ENCODE measurements at regions not wholly inside any gene's neighbourhood (a gene's known extent, or its start where the extent isn't known, plus 50 kb on each side); places are given as distances from the start of the nearest gene placed in this dataset.
"Not testable (repeated sequence)": the region's sequence is repeated elsewhere in the genome, so short reads cannot be mapped to it uniquely, and the experiment has no call there.

- DNase-seq (ENCODE audit: extremely low read depth, low read depth, low spot score), result no peak
Observed at GRCh38 chrX:128653524-128654060, 601.4 kb upstream of the ACTRT1 start.

DNA sequence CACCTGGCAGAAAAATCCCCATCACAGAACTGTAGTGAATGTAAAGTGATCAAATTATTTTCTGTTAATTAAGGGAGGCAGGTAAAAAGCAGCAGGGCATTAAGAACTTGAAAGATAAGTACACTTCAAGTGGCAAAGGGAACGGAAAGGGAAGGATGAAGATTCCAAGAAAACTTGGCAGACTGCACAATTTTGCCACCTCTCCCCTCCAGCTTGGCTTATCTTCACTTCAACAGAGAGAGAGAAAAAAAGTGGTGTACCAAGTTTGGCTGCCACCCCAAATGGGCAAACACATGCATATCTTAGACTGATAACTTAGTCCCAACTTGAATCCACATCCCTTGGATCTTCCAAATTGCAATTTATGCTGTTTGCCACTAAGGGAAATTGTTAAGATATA is 598.1 kb upstream of the ACTRT1 start:
- DNase-seq (ENCODE audit: extremely low read depth, low read depth, low spot score), result no peak

DNA sequence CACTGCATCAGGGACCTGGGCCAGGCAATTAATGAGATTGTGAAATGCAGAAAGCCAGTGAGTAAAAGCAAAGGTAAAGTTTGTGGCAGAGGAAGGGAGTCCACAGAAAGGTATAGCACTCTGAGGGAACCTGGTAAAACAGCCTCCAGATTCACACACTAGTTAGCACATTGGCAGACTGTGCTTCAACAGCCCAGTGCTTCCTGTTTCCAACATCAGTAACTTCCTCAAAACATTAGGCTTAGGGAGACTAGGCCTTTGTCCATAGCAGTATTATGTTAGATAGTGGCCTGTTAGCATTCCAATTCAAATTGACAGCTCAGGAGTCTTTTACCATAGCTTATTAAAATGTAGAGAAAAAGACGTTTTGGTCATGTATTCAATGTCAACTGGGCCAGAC is 582.6 kb upstream of the ACTRT1 start:
- DNase-seq (ENCODE audit: extremely low read depth, low read depth, low spot score), result no peak

- no peak for DNase-seq (ENCODE audit: extremely low read depth, low read depth, low spot score)
Observed at GRCh38 chrX:128623361-128623760, 571.2 kb upstream of the ACTRT1 start.

- DNase-seq (ENCODE audit: extremely low read depth, low read depth, low spot score), result no peak
Observed at GRCh38 chrX:128622296-128622695, 570.1 kb upstream of the ACTRT1 start.

DNA sequence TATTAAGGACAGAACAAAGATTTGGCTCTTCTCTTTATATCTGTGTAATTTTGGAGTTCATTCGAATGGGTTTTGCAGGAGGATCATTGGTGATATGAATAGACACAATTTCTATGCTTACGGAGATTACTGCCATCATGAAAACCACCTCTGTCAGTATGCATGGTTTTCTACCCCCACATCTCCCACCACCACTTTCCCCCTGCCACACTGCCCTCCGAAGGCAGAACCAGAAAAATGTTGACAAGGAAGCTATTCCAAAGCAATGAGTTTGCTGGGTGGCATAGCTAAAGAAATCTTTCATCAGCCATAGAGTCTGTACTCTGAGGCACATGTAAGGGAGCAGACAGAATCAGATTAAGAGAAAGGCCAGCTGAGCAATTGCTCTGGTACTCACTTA is 567.3 kb upstream of the ACTRT1 start:
- no peak for DNase-seq (ENCODE audit: extremely low read depth, low read depth, low spot score)

DNA sequence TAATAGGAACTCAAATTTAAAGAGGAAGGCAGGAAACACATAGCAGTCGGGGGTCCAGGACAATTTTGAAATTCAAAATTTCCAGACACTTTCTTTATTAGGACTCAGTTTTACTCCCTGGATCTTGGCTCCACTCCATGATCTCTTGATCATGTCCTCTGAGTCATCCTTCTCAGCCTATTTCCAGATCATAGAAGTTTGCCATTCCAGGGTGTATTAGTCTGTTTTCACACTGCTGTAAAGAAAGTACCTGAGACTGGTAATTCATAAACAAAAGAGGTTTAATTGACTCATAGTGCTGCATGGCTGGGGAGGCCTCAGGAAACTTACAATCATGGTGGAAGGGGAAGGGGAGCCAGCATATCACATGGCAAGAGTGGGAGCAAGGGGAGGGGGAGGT is 564.7 kb upstream of the ACTRT1 start:
- DNase-seq (ENCODE audit: extremely low read depth, low read depth, low spot score), result no peak

DNA sequence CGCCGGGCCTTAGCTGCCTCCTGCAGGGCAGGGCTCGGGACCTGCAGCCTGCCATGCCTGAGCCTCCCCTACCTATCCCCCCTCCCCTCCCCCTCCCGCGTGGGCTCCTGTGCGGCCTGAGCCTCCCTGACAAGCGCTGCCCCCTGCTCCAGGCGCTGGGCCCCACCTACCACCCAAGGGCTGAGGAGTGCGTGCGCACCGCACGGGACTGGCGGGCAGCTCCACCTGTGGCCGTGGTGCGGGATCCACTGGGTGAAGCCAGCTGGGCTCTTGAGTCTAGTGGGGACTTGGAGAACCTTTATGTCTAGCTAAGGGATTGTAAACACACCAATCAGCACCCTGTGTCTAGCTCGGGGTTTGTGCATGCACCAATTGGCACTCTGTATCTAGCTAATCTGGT is 554.6 kb upstream of the ACTRT1 start:
- not testable (repeated sequence) for DNase-seq (ENCODE audit: extremely low read depth, low read depth, low spot score)

DNA sequence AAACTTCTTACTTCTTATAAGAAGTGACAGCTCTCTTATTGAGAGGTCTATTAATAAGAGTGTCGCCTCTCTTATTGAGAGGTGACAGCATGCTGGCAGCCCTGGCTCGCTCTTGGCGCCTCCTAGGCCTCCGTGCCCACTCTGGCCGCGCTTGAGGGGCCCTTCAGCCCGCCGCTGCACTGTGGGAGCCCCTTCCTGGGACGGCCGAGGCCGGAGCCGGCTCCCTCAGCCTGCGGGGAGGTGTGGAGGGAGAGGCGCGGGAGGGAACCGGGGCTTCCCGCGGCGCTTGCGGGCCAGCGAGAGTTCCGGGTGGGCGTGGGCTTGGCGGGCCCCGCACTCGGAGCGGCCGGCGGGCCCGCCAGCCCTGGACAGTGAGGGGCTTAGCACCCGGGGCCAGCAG is 554.2 kb upstream of the ACTRT1 start:
- not testable (repeated sequence) for DNase-seq (ENCODE audit: extremely low read depth, low read depth, low spot score)

DNA sequence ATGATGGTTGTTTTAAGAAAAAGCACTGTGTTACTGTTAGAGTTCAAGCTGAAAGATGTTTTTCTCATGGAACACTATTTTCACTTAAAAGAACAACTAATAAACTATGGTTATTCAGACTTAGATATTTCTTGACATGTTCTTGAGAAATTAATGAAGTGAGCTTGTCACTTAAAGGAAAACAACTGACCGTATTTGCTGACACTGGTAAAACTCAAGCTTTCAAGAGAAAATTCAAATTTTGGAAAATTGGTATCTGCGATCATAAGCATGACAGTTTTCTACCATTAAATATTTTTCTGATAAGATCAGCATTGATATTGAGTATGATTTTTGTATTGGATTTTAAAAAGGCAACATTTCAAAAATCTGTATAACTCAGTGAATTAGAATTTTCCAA is 549.5 kb upstream of the ACTRT1 start:
- no peak for DNase-seq (ENCODE audit: extremely low read depth, low read depth, low spot score)

DNA sequence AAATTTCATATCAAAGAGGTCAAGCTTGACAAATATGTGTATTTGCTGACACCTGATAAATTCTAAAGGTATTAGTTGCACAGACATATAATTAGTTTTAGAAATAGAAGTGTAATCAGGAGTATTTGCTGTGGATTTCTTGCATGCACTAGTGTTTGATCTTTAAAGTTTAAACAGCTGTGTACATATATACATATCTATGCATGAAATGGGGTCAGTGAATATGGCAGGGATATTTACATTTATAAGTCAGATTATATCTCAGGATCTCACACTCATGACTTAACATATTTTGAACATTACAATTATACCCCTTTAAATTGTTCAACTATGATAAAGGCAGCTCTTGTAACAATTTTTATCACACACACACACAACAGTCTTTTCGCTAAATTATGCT is 547.4 kb upstream of the ACTRT1 start:
- DNase-seq (ENCODE audit: extremely low read depth, low read depth, low spot score), result no peak

DNA sequence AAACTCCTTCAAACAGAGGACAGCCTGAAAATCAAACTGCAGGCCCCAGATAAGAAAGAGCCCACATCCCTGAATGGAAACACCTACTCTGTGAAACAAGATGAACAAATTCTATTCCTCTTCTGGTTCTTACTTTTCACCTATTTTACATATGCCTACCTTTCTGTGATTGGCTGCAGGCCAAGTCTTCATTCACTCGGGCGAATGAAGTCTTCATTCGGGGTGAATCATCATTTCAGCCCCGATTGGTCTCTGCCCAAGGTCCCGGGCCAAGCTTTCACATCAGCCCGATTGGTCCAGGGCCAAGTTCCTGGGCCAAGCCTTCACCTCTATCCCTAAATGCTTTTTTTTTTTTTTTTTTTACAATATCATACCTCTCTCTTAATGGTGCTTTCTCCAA is 529.8 kb upstream of the ACTRT1 start:
- no peak for DNase-seq (ENCODE audit: extremely low read depth, low read depth, low spot score)

DNA sequence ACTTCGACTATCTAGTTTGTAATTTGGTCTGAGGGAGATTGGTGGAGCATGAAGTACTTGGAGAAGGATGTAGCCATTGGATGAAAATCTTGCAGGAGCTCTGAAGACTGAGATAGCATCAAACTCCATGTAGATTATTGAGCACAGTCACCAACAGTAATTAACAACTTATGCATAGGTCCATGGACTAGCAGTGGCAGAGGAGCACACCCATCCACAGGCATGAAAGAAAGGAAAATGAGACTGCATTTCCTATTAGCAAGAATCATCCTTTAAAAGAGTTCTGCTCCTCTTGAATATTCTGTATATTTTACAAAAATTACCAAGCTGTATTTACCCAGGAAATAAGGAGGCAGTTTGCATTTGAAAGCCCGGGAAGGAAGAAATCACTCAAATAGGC is 529.4 kb upstream of the ACTRT1 start:
- DNase-seq (ENCODE audit: extremely low read depth, low read depth, low spot score), result no peak

GRCh38 chrX:128543114-128543513 is 490.9 kb upstream of the ACTRT1 start:
- DNase-seq (ENCODE audit: extremely low read depth, low read depth, low spot score), result no peak

- no peak for DNase-seq (ENCODE audit: extremely low read depth, low read depth, low spot score)
Observed at GRCh38 chrX:128518508-128518907, 466.3 kb upstream of the ACTRT1 start.

DNA sequence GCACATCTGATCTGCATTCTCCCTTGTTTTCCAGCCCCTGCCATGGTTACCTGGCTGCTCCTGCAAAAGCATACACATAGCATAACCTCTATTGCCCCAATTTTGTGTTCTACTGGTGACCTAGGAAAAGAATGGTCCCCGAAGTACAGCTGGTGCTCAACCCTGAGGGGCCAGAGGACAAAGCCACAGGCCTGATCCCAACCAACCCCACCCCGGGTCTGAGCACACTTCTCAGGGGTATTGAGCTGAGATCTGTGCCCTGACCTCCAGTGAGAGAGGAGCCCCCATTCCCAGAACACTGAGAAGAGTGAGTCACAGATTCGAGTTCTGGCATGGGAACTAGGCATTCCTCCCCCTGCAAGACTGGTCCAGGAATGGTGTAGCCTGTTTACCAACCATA is 465.5 kb upstream of the ACTRT1 start:
- DNase-seq (ENCODE audit: extremely low read depth, low read depth, low spot score), result no peak

DNA sequence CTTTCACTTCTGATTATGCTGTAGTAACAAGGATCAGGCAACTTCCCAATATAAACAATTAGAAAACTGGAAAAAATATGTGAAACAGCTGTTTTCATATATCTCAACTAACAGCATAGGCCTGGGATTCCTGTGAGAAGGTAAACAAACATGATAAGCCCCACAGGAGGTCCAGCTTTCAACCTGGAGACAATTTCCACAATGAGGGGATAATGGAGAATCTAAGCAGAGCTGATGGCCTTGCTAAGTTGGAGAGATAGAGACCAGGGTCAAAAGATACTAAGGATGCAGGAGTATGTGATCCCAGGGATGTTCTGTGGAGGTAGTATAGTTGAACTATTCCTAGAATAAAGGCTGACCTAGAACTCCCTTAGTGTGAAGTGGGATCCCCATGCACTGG is 452.3 kb upstream of the ACTRT1 start:
- DNase-seq (ENCODE audit: extremely low read depth, low read depth, low spot score), result no peak

GRCh38 chrX:128464116-128464515 is 411.9 kb upstream of the ACTRT1 start:
- DNase-seq (ENCODE audit: extremely low read depth, low read depth, low spot score), result no peak

DNA sequence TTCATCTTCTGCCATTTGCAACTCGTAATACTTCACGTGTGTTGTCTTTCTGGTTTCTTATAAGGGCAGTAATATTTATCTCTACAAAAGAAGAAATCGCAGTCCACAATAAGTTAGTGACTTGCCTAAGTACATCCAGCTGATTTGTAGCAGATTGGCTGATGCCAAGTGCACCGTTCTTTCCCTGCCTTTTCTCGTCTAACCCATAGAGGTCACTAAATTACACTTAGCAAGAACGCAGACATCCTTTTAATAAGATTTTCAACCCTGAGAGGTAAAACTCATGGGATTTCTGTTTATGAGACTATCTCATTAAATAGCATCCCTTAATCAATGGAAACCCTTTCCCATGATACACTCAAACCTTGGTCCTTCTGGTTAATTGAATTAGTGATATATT is 408.6 kb upstream of the ACTRT1 start:
- DNase-seq (ENCODE audit: extremely low read depth, low read depth, low spot score), result no peak

DNA sequence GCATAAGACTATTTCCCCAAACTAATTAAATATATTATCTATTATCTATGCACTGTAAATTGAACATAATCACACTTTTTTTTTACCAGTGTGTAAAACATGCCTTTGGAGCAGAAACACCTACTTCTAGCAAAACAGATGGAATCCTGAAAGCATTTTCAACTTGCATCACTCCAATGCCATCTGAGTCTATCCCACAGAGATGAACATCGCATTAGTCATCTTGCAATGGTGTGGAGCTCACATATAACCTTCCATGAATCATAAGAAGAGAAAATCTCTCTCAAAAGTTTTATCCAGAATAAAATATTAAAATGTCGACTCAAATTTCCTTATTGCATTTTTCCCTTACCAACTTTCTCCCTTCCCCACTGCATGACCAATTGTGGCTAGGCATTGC is 406.7 kb upstream of the ACTRT1 start:
- DNase-seq (ENCODE audit: extremely low read depth, low read depth, low spot score), result no peak

GRCh38 chrX:128457674-128458073 is 405.5 kb upstream of the ACTRT1 start:
- DNase-seq (ENCODE audit: extremely low read depth, low read depth, low spot score), result no peak

- no peak for DNase-seq (ENCODE audit: extremely low read depth, low read depth, low spot score)
Observed at GRCh38 chrX:128439159-128439558, 387.0 kb upstream of the ACTRT1 start.

GRCh38 chrX:128438082-128438481 is 385.9 kb upstream of the ACTRT1 start:
- no peak for DNase-seq (ENCODE audit: extremely low read depth, low read depth, low spot score)
